ENCODE measurements at regions not wholly inside any gene's neighbourhood (a gene's known extent, or its start where the extent isn't known, plus 50 kb on each side); places are given as distances from the start of the nearest gene placed in this dataset.

DNA sequence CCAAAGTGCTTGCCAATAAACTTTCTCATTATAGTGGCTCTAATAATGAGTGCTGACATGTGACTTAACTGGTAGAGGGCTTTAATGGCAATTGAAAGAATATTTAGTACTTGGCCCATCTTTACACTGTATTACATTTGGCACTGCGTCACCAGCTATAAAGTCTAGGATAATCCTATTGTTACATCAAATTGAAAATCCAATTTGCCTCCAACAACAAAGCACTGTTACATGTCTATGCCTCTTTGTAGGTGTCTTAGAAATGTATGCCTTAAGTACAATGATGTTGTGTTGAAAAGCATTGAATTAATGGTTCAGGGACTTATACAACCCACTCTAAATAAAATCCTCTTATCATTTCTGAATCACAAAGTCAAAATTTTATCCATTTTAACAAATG lies 420.4 kb upstream of the JAG1 start:
- DNase-seq (ENCODE audit: low spot score) (no peak), ATAC-seq (ENCODE audit: low read depth) (no peak)
- Histone ChIP-seq H3K4me1 (ENCODE audit: insufficient read depth, poor library complexity, severe bottlenecking) (peaks cover 2% of the 10 kb centered on the region), H3K27ac (ENCODE audit: poor library complexity, severe bottlenecking) (no peak overlapping the region), H3K27me3 (ENCODE audit: insufficient read depth, poor library complexity, severe bottlenecking) (no peaks in the 10 kb centered on the region), H3K36me3 (ENCODE audit: low read depth) (no peaks in the 10 kb centered on the region), H3K9me3 (ENCODE audit: severe bottlenecking) (no peaks in the 10 kb centered on the region), H3K4me3 (ENCODE audit: severe bottlenecking) (no peak overlapping the region)
- TF ChIP-seq, protein P1, sequence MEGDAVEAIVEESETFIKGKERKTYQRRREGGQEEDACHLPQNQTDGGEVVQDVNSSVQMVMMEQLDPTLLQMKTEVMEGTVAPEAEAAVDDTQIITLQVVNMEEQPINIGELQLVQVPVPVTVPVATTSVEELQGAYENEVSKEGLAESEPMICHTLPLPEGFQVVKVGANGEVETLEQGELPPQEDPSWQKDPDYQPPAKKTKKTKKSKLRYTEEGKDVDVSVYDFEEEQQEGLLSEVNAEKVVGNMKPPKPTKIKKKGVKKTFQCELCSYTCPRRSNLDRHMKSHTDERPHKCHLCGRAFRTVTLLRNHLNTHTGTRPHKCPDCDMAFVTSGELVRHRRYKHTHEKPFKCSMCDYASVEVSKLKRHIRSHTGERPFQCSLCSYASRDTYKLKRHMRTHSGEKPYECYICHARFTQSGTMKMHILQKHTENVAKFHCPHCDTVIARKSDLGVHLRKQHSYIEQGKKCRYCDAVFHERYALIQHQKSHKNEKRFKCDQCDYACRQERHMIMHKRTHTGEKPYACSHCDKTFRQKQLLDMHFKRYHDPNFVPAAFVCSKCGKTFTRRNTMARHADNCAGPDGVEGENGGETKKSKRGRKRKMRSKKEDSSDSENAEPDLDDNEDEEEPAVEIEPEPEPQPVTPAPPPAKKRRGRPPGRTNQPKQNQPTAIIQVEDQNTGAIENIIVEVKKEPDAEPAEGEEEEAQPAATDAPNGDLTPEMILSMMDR (IDR thresholded peaks at IDR 0.05; ENCODE audit: poor library complexity, severe bottlenecking): no peak

DNA sequence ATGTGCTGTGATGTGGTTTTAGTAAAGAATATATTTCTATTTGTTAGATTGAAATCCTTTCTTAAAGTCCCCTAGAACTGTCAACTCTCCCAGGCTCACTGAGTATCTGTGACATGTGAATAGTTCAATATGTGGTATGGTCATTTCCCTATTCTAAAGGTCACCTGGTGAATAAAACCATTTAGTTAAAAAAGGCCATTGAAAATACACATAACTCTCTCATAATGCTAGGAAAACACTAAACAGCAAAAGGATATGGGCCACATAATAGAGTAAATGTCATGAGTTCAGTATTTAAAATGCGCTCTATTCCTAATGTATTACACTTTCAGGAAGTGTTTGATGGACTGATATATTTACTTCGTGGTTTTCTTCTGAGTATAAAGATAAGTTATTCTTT lies 420.9 kb upstream of the JAG1 start:
- no peak overlapping the region for H3K4me3 ChIP-seq (ENCODE audit: severe bottlenecking)
- no peaks in the 10 kb centered on the region for H3K9me3 ChIP-seq (ENCODE audit: severe bottlenecking)
- no peaks in the 10 kb centered on the region for H3K36me3 ChIP-seq (ENCODE audit: low read depth)
- DNase-seq (ENCODE audit: low spot score) (no peak), ATAC-seq (ENCODE audit: low read depth) (no peak)
- no peak overlapping the region for H3K27ac ChIP-seq (ENCODE audit: poor library complexity, severe bottlenecking)
- TF ChIP-seq, protein P1 (IDR thresholded peaks at IDR 0.05; ENCODE audit: poor library complexity, severe bottlenecking): no peak
- peaks cover 2% of the 10 kb centered on the region for H3K4me1 ChIP-seq (ENCODE audit: insufficient read depth, poor library complexity, severe bottlenecking)
- no peaks in the 10 kb centered on the region for H3K27me3 ChIP-seq (ENCODE audit: insufficient read depth, poor library complexity, severe bottlenecking)

DNA sequence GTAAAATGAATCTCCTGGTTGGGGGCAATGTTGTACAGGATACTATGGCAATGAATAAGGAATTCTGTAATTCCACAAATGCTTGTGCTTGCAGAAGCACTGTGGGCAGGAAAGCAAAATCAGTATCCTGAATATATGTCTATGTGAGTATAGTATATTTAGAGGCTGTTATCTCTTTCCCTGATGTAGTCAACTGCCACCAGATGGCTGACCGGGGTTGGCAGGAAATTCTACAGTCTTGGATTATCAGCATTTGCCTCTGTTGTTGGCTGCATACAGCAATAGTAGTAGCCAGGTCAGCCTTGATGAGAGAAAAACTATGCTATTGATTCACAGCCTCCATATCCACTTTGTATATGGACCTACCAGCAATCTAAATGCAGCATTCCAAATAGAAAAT lies 425.1 kb upstream of the JAG1 start:
- Histone ChIP-seq H3K27ac (ENCODE audit: poor library complexity, severe bottlenecking) (no peak overlapping the region), H3K9me3 (ENCODE audit: severe bottlenecking) (no peaks in the 10 kb centered on the region), H3K4me1 (ENCODE audit: insufficient read depth, poor library complexity, severe bottlenecking) (no peaks in the 10 kb centered on the region), H3K27me3 (ENCODE audit: insufficient read depth, poor library complexity, severe bottlenecking) (no peaks in the 10 kb centered on the region), H3K4me3 (ENCODE audit: severe bottlenecking) (no peak overlapping the region), H3K36me3 (ENCODE audit: low read depth) (no peaks in the 10 kb centered on the region)
- TF ChIP-seq, protein P1 (IDR thresholded peaks at IDR 0.05; ENCODE audit: poor library complexity, severe bottlenecking): peak; percentile 57
- DNase-seq (ENCODE audit: low spot score): no peak
- ATAC-seq (ENCODE audit: low read depth): peak; percentile 45; the same call in 1 of the 3 replicates

GRCh38 chr20:11101243-11101642 lies 427.4 kb upstream of the JAG1 start:
- Histone ChIP-seq H3K4me3 (ENCODE audit: severe bottlenecking) (no peak overlapping the region), H3K9me3 (ENCODE audit: severe bottlenecking) (no peaks in the 10 kb centered on the region), H3K4me1 (ENCODE audit: insufficient read depth, poor library complexity, severe bottlenecking) (no peaks in the 10 kb centered on the region), H3K27me3 (ENCODE audit: insufficient read depth, poor library complexity, severe bottlenecking) (no peaks in the 10 kb centered on the region), H3K36me3 (ENCODE audit: low read depth) (no peaks in the 10 kb centered on the region), H3K27ac (ENCODE audit: poor library complexity, severe bottlenecking) (no peak overlapping the region)
- DNase-seq (ENCODE audit: low spot score) (no peak), ATAC-seq (ENCODE audit: low read depth) (0 out of 3 replicates have a peak, but pooled peaks have one; percentile 38)
- TF ChIP-seq, protein P1 (IDR thresholded peaks at IDR 0.05; ENCODE audit: poor library complexity, severe bottlenecking): no peak

DNA sequence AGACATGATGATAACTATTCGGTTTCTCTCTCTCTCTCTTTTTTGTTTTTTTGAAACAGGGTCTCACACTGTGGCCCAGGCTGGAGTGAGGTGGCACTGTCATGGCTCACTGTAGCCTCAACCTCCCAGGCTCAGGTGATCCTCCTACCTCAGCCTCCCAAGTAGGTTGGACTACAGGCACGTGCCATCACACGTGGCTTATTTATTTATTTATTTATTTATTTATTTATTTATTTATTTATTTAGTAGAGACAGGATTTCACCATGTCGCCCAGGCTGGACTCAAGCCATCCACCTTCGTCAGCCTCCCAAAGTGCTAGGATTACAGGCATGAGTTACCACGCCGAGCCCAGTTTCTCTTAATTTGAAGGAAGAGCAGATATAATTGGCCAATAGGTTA lies 427.9 kb upstream of the JAG1 start:
- Histone ChIP-seq H3K9me3 (ENCODE audit: severe bottlenecking) (no peaks in the 10 kb centered on the region), H3K4me3 (ENCODE audit: severe bottlenecking) (no peak overlapping the region), H3K36me3 (ENCODE audit: low read depth) (no peaks in the 10 kb centered on the region), H3K27me3 (ENCODE audit: insufficient read depth, poor library complexity, severe bottlenecking) (no peaks in the 10 kb centered on the region), H3K27ac (ENCODE audit: poor library complexity, severe bottlenecking) (no peak overlapping the region), H3K4me1 (ENCODE audit: insufficient read depth, poor library complexity, severe bottlenecking) (no peaks in the 10 kb centered on the region)
- DNase-seq (ENCODE audit: low spot score) (no peak), ATAC-seq (ENCODE audit: low read depth) (no peak)
- TF ChIP-seq, protein P1 (IDR thresholded peaks at IDR 0.05; ENCODE audit: poor library complexity, severe bottlenecking): no peak

Data from RWPE2 (cell line).